ENCODE measurements at regions not wholly inside any gene's neighbourhood (a gene's known extent, or its start where the extent isn't known, plus 50 kb on each side); places are given as distances from the start of the nearest gene placed in this dataset.

DNA sequence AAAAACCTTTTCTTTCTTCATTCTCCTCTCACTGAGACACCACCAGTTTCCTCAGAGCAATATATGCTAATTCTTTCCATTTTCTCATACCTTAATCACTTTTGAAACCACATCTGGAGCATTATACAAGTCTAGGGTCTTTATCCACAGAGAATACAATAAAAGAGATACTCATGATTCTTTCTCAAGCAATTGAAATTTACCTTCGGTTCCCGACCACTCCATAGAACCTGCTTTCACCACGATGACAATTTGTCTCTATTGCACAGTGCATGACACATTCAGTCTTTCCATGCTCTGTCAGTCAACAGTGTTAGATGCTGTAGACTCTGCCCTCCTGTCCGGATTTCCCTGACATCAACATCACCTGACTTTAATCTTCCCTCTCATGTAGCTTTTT is 409.3 kb upstream of the NWD2 start:
- CTCF ChIA-PET: no interaction called here
- POLR2A ChIA-PET: no interaction called here
- no peak overlapping the region for H3K4me3 ChIP-seq (replicated peaks in 1 of 3; ENCODE audit: insufficient read depth in 1 of 3, low read depth in 1 of 3, low read length in 3 of 3)
- no peaks in the 10 kb centered on the region for H3K79me2 ChIP-seq (ENCODE audit: control insufficient read depth, insufficient read depth, low read length)
- dilution Hi-C loops (cut with MboI; ENCODE audit: extremely low pct_ligation_motif_present, low sequenced_read_pairs): no loop called here
- H3K4me1 ChIP-seq (ENCODE audit: control insufficient read depth, extremely low read depth, insufficient read depth, low read length): no peaks in the 10 kb centered on the region
- no TSS peak for BruUV-seq (replicated peaks)
- intact Hi-C loops (cut with micrococcal nuclease): no loop called here
- no peak for FAIRE-seq
- no peak overlapping the region for H3K9ac ChIP-seq (replicated peaks; ENCODE audit: extremely low read depth, insufficient read depth, low read length)
- no peaks in the 10 kb centered on the region for H3K27me3 ChIP-seq (ENCODE audit: control insufficient read depth in 2 of 2, insufficient read depth in 2 of 2, low read length in 2 of 2)
- H3K9me1 ChIP-seq (replicated peaks; ENCODE audit: control insufficient read depth, extremely low read depth, insufficient read depth, low read length): no peaks in the 10 kb centered on the region
- H3K9me3 ChIP-seq (replicated peaks; ENCODE audit: control insufficient read depth, insufficient read depth, low read length): no peaks in the 10 kb centered on the region
- DNase-seq (ENCODE audit: low read depth, low spot score): no peak
- H4K20me1 ChIP-seq (replicated peaks; ENCODE audit: control insufficient read depth, extremely low read depth, insufficient read depth, low read length): no peaks in the 10 kb centered on the region
- no peak overlapping the region for H2AFZ ChIP-seq (ENCODE audit: low read depth, low read length)
- TF ChIP-seq, protein P1, sequence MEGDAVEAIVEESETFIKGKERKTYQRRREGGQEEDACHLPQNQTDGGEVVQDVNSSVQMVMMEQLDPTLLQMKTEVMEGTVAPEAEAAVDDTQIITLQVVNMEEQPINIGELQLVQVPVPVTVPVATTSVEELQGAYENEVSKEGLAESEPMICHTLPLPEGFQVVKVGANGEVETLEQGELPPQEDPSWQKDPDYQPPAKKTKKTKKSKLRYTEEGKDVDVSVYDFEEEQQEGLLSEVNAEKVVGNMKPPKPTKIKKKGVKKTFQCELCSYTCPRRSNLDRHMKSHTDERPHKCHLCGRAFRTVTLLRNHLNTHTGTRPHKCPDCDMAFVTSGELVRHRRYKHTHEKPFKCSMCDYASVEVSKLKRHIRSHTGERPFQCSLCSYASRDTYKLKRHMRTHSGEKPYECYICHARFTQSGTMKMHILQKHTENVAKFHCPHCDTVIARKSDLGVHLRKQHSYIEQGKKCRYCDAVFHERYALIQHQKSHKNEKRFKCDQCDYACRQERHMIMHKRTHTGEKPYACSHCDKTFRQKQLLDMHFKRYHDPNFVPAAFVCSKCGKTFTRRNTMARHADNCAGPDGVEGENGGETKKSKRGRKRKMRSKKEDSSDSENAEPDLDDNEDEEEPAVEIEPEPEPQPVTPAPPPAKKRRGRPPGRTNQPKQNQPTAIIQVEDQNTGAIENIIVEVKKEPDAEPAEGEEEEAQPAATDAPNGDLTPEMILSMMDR (IDR thresholded peaks at IDR 0.05; ENCODE audit: extremely low read depth in 1 of 2, insufficient read depth in 1 of 2, low read depth in 1 of 2, low read length in 2 of 2): no peak
- H3K36me3 ChIP-seq (ENCODE audit: control insufficient read depth in 2 of 2, extremely low read depth in 1 of 2, insufficient read depth in 2 of 2, low read length in 2 of 2): no peaks in the 10 kb centered on the region
- H3K27ac ChIP-seq (ENCODE audit: insufficient read depth, low read depth, low read length): no peak overlapping the region
- no peak overlapping the region for H3K4me2 ChIP-seq (ENCODE audit: insufficient read depth, low read length)

DNA sequence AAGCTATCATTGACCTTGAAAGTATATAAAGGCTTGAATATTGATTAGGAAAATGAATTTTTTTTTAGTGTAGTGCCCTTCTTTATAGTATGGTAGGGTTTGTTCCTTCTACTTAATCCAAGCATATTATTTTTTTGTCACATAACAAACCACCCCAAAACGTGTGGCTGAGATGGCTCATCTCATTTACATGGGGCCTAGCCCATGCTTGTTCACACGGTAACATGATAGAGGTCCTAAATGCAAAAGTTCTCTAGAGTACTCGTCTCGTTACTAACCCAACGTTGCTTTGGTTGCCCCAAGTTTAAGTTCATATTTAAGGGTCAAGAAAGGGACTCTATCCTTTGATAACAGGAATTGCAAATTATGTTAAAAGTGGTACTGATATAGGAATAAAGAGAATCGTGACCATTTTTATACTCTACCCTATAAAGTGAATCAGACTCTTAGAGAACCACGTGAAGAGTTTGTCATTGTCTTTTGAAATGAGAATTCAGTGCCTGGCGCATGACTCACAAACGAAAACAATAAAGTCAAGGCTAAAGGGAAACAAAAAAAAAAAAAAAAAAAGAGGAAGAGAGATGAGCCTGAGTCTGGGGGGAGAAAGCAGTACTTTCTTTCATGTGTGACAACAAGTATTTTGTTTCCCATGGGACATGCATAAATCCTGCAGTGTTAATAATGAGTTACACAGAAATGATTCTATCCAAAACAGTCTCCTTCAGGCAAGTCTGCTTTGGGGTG is 402.8 kb upstream of the NWD2 start:
- Histone ChIP-seq H3K9ac (replicated peaks; ENCODE audit: extremely low read depth, insufficient read depth, low read length) (no peak overlapping the region), H3K27me3 (ENCODE audit: control insufficient read depth in 2 of 2, insufficient read depth in 2 of 2, low read length in 2 of 2) (no peaks in the 10 kb centered on the region), H3K36me3 (ENCODE audit: control insufficient read depth in 2 of 2, extremely low read depth in 1 of 2, insufficient read depth in 2 of 2, low read length in 2 of 2) (no peaks in the 10 kb centered on the region), H4K20me1 (replicated peaks; ENCODE audit: control insufficient read depth, extremely low read depth, insufficient read depth, low read length) (no peaks in the 10 kb centered on the region), H3K9me3 (replicated peaks; ENCODE audit: control insufficient read depth, insufficient read depth, low read length) (no peaks in the 10 kb centered on the region), H3K4me2 (ENCODE audit: insufficient read depth, low read length) (no peak overlapping the region), H2AFZ (ENCODE audit: low read depth, low read length) (no peak overlapping the region), H3K79me2 (ENCODE audit: control insufficient read depth, insufficient read depth, low read length) (no peaks in the 10 kb centered on the region), H3K27ac (ENCODE audit: insufficient read depth, low read depth, low read length) (no peak overlapping the region), H3K4me1 (ENCODE audit: control insufficient read depth, extremely low read depth, insufficient read depth, low read length) (no peaks in the 10 kb centered on the region), H3K4me3 (replicated peaks in 1 of 3; ENCODE audit: insufficient read depth in 1 of 3, low read depth in 1 of 3, low read length in 3 of 3) (no peak overlapping the region), H3K9me1 (replicated peaks; ENCODE audit: control insufficient read depth, extremely low read depth, insufficient read depth, low read length) (no peaks in the 10 kb centered on the region)
- DNase-seq (ENCODE audit: low read depth, low spot score) (no peak), FAIRE-seq (no peak)
- intact Hi-C loops (cut with micrococcal nuclease): no loop called here
- TF ChIP-seq JUN (IDR thresholded peaks at IDR 0.05; ENCODE audit: borderline replicate concordance, insufficient read depth, insufficient read length, low read depth) (no peak), MYC (IDR thresholded peaks at IDR 0.05; ENCODE audit: low read depth, low read length) (no peak), POLR2AphosphoS5 (IDR thresholded peaks at IDR 0.05; ENCODE audit: insufficient read depth, low read depth, low read length) (no peak), GATA2 (IDR thresholded peaks at IDR 0.05; ENCODE audit: insufficient read depth, insufficient read length, low read depth, low read length) (no peak), EZH2 (IDR thresholded peaks at IDR 0.05; ENCODE audit: borderline replicate concordance, low read depth, low read length, severe bottlenecking) (no peak), POLR2A (IDR thresholded peaks at IDR 0.05; ENCODE audit: low read depth, low read length) (no peak), FOS (IDR thresholded peaks at IDR 0.05; ENCODE audit: borderline replicate concordance, insufficient read depth, low read length) (no peak)
- TF ChIP-seq, protein P1 (IDR thresholded peaks at IDR 0.05; ENCODE audit: extremely low read depth in 1 of 2, insufficient read depth in 1 of 2, low read depth in 1 of 2, low read length in 2 of 2): no peak
- TF ChIP-seq, protein P2, sequence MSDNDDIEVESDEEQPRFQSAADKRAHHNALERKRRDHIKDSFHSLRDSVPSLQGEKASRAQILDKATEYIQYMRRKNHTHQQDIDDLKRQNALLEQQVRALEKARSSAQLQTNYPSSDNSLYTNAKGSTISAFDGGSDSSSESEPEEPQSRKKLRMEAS (IDR thresholded peaks at IDR 0.05; ENCODE audit: insufficient read depth, insufficient read length): no peak
- BruUV-seq (replicated peaks): no TSS peak
- dilution Hi-C loops (cut with MboI; ENCODE audit: extremely low pct_ligation_motif_present, low sequenced_read_pairs): no loop called here
- ChIA-PET POLR2A (no interaction called here), CTCF (no interaction called here)
